Panc1 (cell line): ENCODE measurements at regions not wholly inside any gene's neighbourhood (a gene's known extent, or its start where the extent isn't known, plus 50 kb on each side); places are given as distances from the start of the nearest gene placed in this dataset.
"Not testable (repeated sequence)": the region's sequence is repeated elsewhere in the genome, so short reads cannot be mapped to it uniquely, and the experiment has no call there.

Experiments
- ATAC-seq: fragments of 200-7000 bp; cut with Tn5 transposase; 2 replicates; pipeline ENCODE4 v1.9.1; 2020; ENCODE audit warnings: mild to moderate bottlenecking, moderate library complexity
- BruUV-seq: library from RNA; stranded (reverse); fragments of 400-500 nt; replicated peaks from 2 replicates; lab custom pipeline; 2021; lab: Mats Ljungman, UMichigan
- CTCF ChIA-PET: fragments of 300-600 bp; sonication (Branson Sonifier 250); formaldehyde crosslinking; loops from one replicate; lab custom pipeline; 2022; ENCODE audit warnings: antibody characterized with exemption; lab: Charles Lee
- POLR2A ChIA-PET: fragments of 300-600 bp; sonication (Branson Sonifier 250); formaldehyde crosslinking; loops from one replicate; lab custom pipeline; 2022; ENCODE audit warnings: antibody characterized with exemption; lab: Charles Lee
- DNase-seq: peaks from one replicate; pipeline ENCODE4 v3.0.0-alpha.2; 2010; ENCODE audit warnings: low read depth, low spot score
- H3K27ac ChIP-seq: 2 replicates; pipeline ENCODE4 v1.5.1; 2011; ENCODE audit warnings: mild to moderate bottlenecking, low read length, inconsistent platforms
- H3K27me3 ChIP-seq: fragments of 200-500 bp; sonication (Bioruptor generic); 2 replicates; pipeline ENCODE4 v1.6.0; 2014; ENCODE audit warnings: low read length, inconsistent platforms; ENCODE audit not compliant: control insufficient read depth, insufficient read depth
- H3K36me3 ChIP-seq: fragments of 200-500 bp; sonication (Bioruptor generic); 2 replicates; pipeline ENCODE4 v1.5.1; 2014; ENCODE audit warnings: inconsistent platforms, mild to moderate bottlenecking, low read length, moderate library complexity; ENCODE audit not compliant: control insufficient read depth, insufficient read depth
- H3K4me1 ChIP-seq: 2 replicates; pipeline ENCODE4 v1.5.1; 2011; ENCODE audit warnings: inconsistent platforms, mild to moderate bottlenecking, low read length, moderate library complexity; ENCODE audit not compliant: control insufficient read depth, insufficient read depth
- H3K4me3 ChIP-seq, 2 experiments: 2 replicates each; pipeline ENCODE4 v1.5.1; 2011 to 2012; ENCODE audit warnings: low read depth in 2 of 2, low read length in 2 of 2, mild to moderate bottlenecking in 2 of 2, inconsistent platforms in 1 of 2, moderate library complexity in 1 of 2
- H3K9me3 ChIP-seq: fragments of 200-500 bp; sonication (Bioruptor generic); 2 replicates; pipeline ENCODE4 v1.5.1; 2014; ENCODE audit warnings: low read depth, mild to moderate bottlenecking, inconsistent platforms, low read length, moderate library complexity; ENCODE audit not compliant: control insufficient read depth, insufficient read depth
- POLR2AphosphoS5 ChIP-seq: IDR thresholded peaks from 2 replicates; pipeline ENCODE4 v1.6.1; 2012; ENCODE audit warnings: mild to moderate bottlenecking, low read depth, low read length, moderate library complexity
- SIN3A ChIP-seq: IDR thresholded peaks from 2 replicates; pipeline ENCODE4 v1.6.1; 2012; ENCODE audit warnings: low read depth, mild to moderate bottlenecking, low read length, moderate library complexity, borderline replicate concordance; ENCODE audit not compliant: insufficient read depth
- TCF7L2 ChIP-seq: IDR thresholded peaks from 2 replicates; pipeline ENCODE4 v1.6.1; 2011; ENCODE audit warnings: mild to moderate bottlenecking, low read depth, low read length, inconsistent platforms
- in situ Hi-C: cut with HindIII; loops from 2 replicates; pipeline ENCODE4 v1.10.0; 2016; ENCODE audit warnings: low sequenced_read_pairs, low pct_unique_long_range_greater_than_20kb
- intact Hi-C: fragments of 100-400 bp; cut with micrococcal nuclease; formaldehyde crosslinking; loops from one replicate; pipeline ENCODE4 v1.10.0; 2022; ENCODE audit not compliant: unreplicated experiment
- TF ChIP-seq, protein P1 (sequence below), 2 experiments: IDR thresholded peaks; 2 replicates each; pipeline ENCODE4 v1.6.1; 2011 to 2012; ENCODE audit warnings: low read depth in 2 of 2, control low read depth in 1 of 2, low read length in 1 of 2, mild to moderate bottlenecking in 1 of 2, moderate library complexity in 1 of 2; ENCODE audit not compliant: insufficient read depth in 1 of 2
- TF ChIP-seq, protein P2 (sequence below): fragments of 450-650 bp; IDR thresholded peaks from 2 replicates; pipeline ENCODE4 v1.5.1; 2017; ENCODE audit warnings: mild to moderate bottlenecking

DNA sequence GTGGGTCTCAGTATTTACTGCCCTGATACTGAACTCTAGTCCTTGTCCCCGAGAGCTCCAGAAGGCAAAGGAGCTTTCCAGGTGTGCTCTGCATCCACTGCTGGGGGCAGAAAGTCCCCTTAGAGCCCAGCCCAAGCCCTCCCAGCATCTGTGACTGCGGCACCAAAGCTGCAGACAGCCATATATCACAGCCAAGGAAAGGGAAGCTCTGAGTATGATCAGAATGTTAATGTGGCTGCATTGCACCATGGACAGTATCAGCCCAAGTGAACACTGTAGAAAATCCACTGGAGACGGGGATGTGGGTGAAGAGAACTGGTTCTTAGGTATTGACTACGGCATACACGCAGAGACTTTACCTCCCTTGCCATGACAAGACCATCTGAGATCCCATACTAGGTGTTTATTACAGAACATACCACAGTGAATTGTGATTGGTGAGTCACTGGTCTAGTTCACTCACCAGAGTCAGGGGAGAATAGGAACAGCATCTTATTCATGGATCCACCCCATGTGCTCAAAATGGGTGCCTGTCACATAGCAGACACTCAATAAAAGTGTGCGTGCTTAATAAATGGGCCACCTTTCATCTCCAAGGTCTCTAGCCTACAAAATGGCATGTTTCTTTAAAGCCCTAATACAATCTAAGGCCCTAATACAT is 170.3 kb downstream of the HHIPL2 start:
- in situ Hi-C loops (no loop called here), intact Hi-C loops (no loop called here)
- ATAC-seq (no peak), DNase-seq (no peak)
- no peak for TF ChIP-seq TCF7L2
- no peak for TF ChIP-seq POLR2AphosphoS5
- TF ChIP-seq, protein P1, sequence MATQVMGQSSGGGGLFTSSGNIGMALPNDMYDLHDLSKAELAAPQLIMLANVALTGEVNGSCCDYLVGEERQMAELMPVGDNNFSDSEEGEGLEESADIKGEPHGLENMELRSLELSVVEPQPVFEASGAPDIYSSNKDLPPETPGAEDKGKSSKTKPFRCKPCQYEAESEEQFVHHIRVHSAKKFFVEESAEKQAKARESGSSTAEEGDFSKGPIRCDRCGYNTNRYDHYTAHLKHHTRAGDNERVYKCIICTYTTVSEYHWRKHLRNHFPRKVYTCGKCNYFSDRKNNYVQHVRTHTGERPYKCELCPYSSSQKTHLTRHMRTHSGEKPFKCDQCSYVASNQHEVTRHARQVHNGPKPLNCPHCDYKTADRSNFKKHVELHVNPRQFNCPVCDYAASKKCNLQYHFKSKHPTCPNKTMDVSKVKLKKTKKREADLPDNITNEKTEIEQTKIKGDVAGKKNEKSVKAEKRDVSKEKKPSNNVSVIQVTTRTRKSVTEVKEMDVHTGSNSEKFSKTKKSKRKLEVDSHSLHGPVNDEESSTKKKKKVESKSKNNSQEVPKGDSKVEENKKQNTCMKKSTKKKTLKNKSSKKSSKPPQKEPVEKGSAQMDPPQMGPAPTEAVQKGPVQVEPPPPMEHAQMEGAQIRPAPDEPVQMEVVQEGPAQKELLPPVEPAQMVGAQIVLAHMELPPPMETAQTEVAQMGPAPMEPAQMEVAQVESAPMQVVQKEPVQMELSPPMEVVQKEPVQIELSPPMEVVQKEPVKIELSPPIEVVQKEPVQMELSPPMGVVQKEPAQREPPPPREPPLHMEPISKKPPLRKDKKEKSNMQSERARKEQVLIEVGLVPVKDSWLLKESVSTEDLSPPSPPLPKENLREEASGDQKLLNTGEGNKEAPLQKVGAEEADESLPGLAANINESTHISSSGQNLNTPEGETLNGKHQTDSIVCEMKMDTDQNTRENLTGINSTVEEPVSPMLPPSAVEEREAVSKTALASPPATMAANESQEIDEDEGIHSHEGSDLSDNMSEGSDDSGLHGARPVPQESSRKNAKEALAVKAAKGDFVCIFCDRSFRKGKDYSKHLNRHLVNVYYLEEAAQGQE (IDR thresholded peaks at IDR 0.05; ENCODE audit: insufficient read depth in 1 of 2, low read depth in 2 of 2, low read length in 1 of 2), result no peak
- Histone ChIP-seq H3K4me3 (no peak overlapping the region), H3K27me3 (no peaks in the 10 kb centered on the region), H3K9me3 (no peaks in the 10 kb centered on the region), H3K27ac (no peak overlapping the region), H3K4me1 (no peaks in the 10 kb centered on the region), H3K36me3 (no peaks in the 10 kb centered on the region)
- POLR2A ChIA-PET, result no interaction called here
- CTCF ChIA-PET, result no interaction called here
- BruUV-seq, result no TSS peak

DNA sequence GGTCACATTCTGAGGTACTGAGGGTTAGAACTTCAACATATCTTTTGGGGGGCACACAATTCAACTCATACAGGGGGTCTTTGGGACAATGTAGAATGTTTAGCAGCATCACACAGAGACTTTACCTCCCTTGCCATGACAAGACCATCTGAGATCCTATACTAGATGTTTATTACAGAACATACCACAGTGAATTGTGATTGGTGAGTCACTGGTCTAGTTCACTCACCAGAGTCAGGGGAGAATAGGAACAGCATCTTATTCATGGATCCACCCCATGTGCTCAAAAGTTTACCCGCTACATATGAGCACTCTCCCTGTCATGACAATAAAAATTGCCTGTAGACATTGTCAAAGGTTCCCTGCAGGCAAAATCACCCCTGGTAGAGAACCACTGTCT is 171.1 kb downstream of the HHIPL2 start:
- H3K27ac ChIP-seq, H3K36me3 ChIP-seq, H3K4me1 ChIP-seq, in situ Hi-C loops, H3K9me3 ChIP-seq, BruUV-seq, intact Hi-C loops, DNase-seq, ATAC-seq, CTCF ChIA-PET, H3K27me3 ChIP-seq, POLR2A ChIA-PET, H3K4me3 ChIP-seq: not testable (repeated sequence)

DNA sequence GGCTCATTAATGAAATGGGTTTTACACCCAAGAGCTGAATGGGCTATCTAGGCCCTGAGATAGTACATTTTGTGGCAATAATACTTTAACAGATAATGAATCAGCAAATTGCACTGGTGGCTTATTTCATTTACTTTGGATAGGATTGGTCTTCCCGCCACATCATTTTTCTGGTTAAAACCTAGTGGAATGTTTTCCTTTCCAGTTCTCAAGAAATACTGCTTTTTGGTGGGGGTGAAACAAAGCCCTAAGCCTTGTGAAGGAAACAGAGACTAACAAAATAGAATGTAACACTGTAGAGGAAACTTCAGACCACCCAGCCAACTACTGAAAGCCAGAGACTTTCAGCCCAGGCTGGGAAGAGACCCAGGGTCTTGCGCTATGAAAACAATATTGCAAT is 172.2 kb downstream of the HHIPL2 start:
- Histone ChIP-seq H3K36me3 (no peaks in the 10 kb centered on the region), H3K27ac (no peak overlapping the region), H3K4me3 (no peak overlapping the region), H3K9me3 (no peaks in the 10 kb centered on the region), H3K4me1 (no peaks in the 10 kb centered on the region), H3K27me3 (no peaks in the 10 kb centered on the region)
- ChIA-PET POLR2A (no interaction called here), CTCF (no interaction called here)
- intact Hi-C loops, result no loop called here
- no peak for TF ChIP-seq TCF7L2
- TF ChIP-seq, protein P2, sequence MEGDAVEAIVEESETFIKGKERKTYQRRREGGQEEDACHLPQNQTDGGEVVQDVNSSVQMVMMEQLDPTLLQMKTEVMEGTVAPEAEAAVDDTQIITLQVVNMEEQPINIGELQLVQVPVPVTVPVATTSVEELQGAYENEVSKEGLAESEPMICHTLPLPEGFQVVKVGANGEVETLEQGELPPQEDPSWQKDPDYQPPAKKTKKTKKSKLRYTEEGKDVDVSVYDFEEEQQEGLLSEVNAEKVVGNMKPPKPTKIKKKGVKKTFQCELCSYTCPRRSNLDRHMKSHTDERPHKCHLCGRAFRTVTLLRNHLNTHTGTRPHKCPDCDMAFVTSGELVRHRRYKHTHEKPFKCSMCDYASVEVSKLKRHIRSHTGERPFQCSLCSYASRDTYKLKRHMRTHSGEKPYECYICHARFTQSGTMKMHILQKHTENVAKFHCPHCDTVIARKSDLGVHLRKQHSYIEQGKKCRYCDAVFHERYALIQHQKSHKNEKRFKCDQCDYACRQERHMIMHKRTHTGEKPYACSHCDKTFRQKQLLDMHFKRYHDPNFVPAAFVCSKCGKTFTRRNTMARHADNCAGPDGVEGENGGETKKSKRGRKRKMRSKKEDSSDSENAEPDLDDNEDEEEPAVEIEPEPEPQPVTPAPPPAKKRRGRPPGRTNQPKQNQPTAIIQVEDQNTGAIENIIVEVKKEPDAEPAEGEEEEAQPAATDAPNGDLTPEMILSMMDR, result no peak
- no peak for TF ChIP-seq POLR2AphosphoS5
- TF ChIP-seq, protein P1 (IDR thresholded peaks at IDR 0.05; ENCODE audit: insufficient read depth in 1 of 2, low read depth in 2 of 2, low read length in 1 of 2), result no peak
- TF ChIP-seq SIN3A, result no peak
- no peak for ATAC-seq
- in situ Hi-C loops, result no loop called here
- no peak for DNase-seq
- no TSS peak for BruUV-seq
